GM12874 (cell line): ENCODE measurements at regions not wholly inside any gene's neighbourhood (a gene's known extent, or its start where the extent isn't known, plus 50 kb on each side); places are given as distances from the start of the nearest gene placed in this dataset.

Source experiments
- TF ChIP-seq, protein P1 (sequence below): IDR thresholded peaks from 2 replicates; pipeline ENCODE4 v1.5.1; 2011; ENCODE audit warnings: low read depth, mild to moderate bottlenecking, control low read depth, low read length, moderate library complexity; ENCODE audit not compliant: insufficient read depth

DNA sequence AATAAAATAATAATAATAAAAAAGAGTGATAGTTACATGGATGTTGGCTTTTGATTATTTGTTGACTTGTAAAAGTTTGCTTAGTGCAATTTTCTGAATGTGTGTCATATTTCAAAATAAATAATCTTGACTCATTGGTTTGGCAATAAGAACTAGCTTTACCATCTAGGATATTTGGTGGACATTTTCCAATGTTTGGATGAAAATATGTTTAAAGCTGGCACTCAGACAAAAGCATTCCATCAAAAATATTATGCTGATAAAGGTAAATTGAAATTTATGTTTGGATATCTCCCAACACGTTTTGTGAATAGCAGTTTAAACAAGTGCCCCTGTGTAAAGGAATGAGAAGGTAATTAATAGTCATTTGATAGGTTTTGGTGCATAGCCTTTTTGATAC, 62.5 kb upstream of the KCNMA1 start:
- TF ChIP-seq, protein P1, sequence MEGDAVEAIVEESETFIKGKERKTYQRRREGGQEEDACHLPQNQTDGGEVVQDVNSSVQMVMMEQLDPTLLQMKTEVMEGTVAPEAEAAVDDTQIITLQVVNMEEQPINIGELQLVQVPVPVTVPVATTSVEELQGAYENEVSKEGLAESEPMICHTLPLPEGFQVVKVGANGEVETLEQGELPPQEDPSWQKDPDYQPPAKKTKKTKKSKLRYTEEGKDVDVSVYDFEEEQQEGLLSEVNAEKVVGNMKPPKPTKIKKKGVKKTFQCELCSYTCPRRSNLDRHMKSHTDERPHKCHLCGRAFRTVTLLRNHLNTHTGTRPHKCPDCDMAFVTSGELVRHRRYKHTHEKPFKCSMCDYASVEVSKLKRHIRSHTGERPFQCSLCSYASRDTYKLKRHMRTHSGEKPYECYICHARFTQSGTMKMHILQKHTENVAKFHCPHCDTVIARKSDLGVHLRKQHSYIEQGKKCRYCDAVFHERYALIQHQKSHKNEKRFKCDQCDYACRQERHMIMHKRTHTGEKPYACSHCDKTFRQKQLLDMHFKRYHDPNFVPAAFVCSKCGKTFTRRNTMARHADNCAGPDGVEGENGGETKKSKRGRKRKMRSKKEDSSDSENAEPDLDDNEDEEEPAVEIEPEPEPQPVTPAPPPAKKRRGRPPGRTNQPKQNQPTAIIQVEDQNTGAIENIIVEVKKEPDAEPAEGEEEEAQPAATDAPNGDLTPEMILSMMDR: no peak

DNA sequence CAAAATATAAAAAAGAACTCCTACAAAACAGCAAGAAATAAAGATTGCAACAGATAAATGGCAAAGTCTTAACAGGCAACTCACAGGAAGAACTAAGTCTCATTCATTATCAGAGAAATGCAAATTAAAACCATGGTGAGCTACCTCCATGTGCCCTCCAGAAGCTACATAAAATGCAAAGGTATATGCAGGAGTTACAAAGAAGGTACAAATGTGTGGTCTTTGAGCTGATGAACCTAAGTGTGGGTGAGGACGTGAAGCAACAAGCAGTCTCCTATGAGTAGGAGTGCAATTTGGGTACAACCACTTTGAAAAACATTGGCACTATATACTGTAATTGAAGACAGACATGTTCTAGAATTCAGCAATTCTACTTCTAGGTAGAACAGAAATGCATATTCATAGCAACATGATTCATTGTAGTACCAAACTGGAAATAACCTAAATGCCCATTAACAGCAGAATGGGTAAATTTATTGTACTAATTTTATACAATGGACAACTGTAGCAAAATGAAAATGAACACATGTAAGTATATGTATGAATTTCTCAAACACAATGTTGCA, 61.6 kb upstream of the KCNMA1 start:
- TF ChIP-seq, protein P1: no peak

DNA sequence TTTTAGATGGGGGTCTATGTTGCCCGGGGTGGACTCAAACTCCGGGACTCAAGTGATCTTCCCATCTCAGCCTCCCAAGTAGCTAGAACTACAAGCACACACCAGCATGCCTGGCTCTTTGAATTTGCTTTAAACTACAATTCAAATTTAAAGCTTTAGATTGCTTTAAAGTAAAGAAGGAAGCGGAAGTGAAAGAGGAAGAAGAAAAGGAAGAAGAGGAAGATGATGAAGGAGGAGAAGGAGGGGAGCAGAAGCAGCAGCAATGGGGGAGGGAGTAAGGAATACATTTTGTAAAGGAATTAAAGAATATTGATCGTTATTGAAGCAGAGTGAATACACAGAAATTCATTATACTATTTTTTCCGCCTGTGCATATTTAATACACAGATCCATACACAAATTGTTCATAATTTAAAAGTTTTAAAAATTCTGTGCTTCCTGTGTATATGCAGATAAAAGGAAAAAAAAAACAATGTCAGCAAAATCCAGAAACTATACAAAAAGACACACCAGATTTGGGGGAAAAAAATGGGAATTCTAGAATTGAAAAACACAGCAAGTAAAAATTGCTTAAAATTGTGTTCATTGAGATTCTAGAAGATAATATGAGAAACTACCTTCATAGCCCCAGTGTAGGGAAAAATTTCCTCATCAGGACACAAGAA, 60.8 kb upstream of the KCNMA1 start:
- TF ChIP-seq, protein P1: no peak

DNA sequence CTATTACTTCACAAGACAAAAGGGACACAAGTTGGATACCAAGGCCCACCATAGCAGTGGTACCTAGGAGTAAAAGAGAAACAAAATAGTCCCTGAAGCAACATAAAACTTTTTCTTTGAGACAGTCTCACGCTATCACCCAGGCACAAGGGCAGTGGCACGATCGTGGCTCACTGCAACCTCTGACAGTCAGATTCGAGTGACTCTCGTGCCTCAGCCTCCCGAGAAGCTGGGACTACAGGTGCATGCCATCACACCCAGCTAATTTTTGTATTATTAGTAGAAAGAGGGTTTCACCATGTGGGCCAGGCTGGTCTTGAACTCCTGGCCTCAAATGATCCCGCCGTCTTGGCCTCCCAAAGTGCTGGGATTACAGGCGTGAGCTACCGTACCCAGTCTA, 59.0 kb upstream of the KCNMA1 start:
- TF ChIP-seq, protein P1: no peak

DNA sequence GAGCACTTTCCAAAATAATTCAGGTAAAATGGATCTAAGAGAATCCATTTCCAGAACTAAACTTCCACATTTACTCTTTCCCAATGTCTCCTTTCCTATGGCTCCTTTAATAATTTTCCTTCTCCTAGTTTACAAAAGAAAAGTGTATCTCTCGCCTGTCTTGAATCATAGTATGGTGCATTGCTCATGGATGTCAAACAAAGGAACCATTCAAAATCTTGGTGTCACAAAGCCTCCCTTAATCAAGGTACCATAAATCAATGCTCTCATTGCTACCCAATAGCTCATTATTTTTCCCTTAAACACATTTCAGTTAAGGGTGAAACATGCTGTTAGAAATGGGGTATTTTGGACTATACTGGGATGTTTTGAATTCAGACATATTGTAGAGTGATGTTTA, 57.6 kb upstream of the KCNMA1 start:
- TF ChIP-seq, protein P1: no peak

DNA sequence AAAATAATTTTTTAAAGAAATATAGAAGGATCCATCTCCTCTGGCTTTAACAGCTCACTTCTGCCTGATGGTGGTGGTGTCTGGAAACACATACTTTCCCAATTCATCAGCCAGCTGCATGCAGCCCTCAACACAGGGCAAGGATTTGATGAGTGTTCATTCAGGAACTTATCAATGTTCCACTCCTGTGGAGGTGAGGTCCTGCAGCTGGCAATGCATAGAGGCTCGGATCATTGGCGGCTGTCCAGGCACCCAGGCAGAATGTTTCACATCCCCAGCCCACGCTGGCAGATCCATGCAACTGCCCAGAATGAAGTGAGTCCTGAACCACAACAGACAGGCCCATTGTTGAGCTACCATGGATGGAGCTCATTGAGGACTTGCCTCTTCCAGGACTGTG, 55.2 kb upstream of the KCNMA1 start:
- TF ChIP-seq, protein P1: no peak

DNA sequence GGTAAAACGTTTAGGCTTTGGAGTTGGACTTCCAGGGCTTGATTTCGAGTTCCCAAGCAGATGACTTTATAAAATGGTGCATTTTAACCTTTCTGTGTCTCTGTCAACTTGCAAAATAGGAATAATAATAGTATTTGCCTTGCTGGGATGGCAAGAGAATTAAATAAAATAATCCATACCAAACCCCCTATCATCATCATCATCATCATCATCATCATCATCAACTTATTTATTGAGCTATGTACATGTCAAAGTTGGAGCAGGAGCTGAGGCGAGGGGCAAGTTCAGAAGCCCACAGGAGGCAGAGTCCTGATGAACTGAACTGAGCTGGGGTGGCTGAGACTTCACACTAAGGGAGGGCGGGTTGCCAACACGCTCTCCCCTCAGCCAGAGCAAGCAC, 51.7 kb upstream of the KCNMA1 start:
- TF ChIP-seq, protein P1: no peak
